IPS-NIHi11 (cell line): ENCODE measurements at regions not wholly inside any gene's neighbourhood (a gene's known extent, or its start where the extent isn't known, plus 50 kb on each side); places are given as distances from the start of the nearest gene placed in this dataset.

Experiments used
- DNase-seq: peaks from one replicate; pipeline ENCODE4 v3.0.0; 2012; ENCODE audit warnings: mixed read lengths, low spot score

GRCh38 chr10:110355141-110355831 is 50.6 kb upstream of the SMNDC1 start:
- DNase-seq = no peak

- DNase-seq = no peak
These were observed 51.4 kb upstream of the SMNDC1 start for GRCh38 chr10:110355922-110356627.

GRCh38 chr10:110356628-110357245 is 52.0 kb upstream of the SMNDC1 start:
- peak; percentile 56 for DNase-seq

GRCh38 chr10:110357252-110357780 is 52.6 kb upstream of the SMNDC1 start:
- no peak for DNase-seq

GRCh38 chr10:110357871-110358270 is 53.2 kb upstream of the SMNDC1 start:
- no peak for DNase-seq

- no peak for DNase-seq
These were observed 53.6 kb upstream of the SMNDC1 start for GRCh38 chr10:110358278-110358677.

- DNase-seq = peak; percentile 70
These were observed 54.3 kb upstream of the SMNDC1 start for GRCh38 chr10:110358869-110359629.

GRCh38 chr10:110360857-110361474 is 56.2 kb upstream of the SMNDC1 start:
- peak; percentile 46 for DNase-seq

- DNase-seq = no peak
These were observed 57.2 kb upstream of the SMNDC1 start for GRCh38 chr10:110361800-110362456.

- DNase-seq = no peak
These were observed 59.1 kb upstream of the SMNDC1 start for GRCh38 chr10:110363572-110364411.

- no peak for DNase-seq
These were observed 59.8 kb upstream of the SMNDC1 start for GRCh38 chr10:110364531-110364937.

- no peak for DNase-seq
These were observed 60.8 kb upstream of the SMNDC1 start for GRCh38 chr10:110365356-110366143.

GRCh38 chr10:110366635-110367034 is 61.9 kb upstream of the SMNDC1 start:
- DNase-seq = no peak

- DNase-seq = no peak
These were observed 63.3 kb upstream of the SMNDC1 start for GRCh38 chr10:110368002-110368401.

GRCh38 chr10:110368556-110368955 is 63.8 kb upstream of the SMNDC1 start:
- no peak for DNase-seq

- no peak for DNase-seq
These were observed 65.3 kb upstream of the SMNDC1 start for GRCh38 chr10:110370006-110370405.

- DNase-seq = no peak
These were observed 67.9 kb upstream of the SMNDC1 start for GRCh38 chr10:110372656-110373055.

- DNase-seq = no peak
These were observed 68.3 kb upstream of the SMNDC1 start for GRCh38 chr10:110373059-110373458.

GRCh38 chr10:110373857-110374654 is 69.3 kb upstream of the SMNDC1 start:
- DNase-seq = no peak
